PC-9 (cell line): ENCODE measurements at regions not wholly inside any gene's neighbourhood (a gene's known extent, or its start where the extent isn't known, plus 50 kb on each side); places are given as distances from the start of the nearest gene placed in this dataset.

Experiments
- EZH2 ChIP-seq: fragments of 200-600 bp; sonication (generic); IDR thresholded peaks from 2 replicates; pipeline ENCODE4 v1.8.0; 2017; ENCODE audit warnings: antibody characterized with exemption, low read depth
- TF ChIP-seq, protein P1 (sequence below): fragments of 200-600 bp; sonication (generic); conservative IDR thresholded peaks from 2 replicates; pipeline ENCODE4 v1.6.1; 2017; ENCODE audit warnings: mixed run types, antibody characterized with exemption, mild to moderate bottlenecking, moderate library complexity

DNA sequence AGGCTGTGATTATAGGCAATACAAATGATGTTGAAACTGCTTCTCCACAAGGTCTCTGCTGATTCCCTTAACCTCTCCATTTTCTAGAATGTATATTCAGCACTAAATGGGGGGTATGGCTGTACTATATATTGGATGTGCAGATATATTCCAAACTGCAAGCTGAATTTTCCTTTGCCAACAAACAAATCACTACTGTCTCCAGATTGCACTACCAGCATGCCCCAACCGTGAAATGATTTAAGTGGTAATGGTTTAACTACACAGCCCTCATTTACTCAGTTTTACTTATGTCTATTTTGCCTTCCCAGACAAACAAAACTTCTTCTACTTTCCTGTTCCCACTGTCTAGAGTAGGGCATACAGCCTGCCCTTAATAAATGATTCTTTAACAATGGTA, 112.7 kb upstream of the GAREM1 start:
- TF ChIP-seq, protein P1, sequence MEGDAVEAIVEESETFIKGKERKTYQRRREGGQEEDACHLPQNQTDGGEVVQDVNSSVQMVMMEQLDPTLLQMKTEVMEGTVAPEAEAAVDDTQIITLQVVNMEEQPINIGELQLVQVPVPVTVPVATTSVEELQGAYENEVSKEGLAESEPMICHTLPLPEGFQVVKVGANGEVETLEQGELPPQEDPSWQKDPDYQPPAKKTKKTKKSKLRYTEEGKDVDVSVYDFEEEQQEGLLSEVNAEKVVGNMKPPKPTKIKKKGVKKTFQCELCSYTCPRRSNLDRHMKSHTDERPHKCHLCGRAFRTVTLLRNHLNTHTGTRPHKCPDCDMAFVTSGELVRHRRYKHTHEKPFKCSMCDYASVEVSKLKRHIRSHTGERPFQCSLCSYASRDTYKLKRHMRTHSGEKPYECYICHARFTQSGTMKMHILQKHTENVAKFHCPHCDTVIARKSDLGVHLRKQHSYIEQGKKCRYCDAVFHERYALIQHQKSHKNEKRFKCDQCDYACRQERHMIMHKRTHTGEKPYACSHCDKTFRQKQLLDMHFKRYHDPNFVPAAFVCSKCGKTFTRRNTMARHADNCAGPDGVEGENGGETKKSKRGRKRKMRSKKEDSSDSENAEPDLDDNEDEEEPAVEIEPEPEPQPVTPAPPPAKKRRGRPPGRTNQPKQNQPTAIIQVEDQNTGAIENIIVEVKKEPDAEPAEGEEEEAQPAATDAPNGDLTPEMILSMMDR: no peak
- no peak for TF ChIP-seq EZH2
